H1 (cell line): ENCODE measurements at regions not wholly inside any gene's neighbourhood (a gene's known extent, or its start where the extent isn't known, plus 50 kb on each side); places are given as distances from the start of the nearest gene placed in this dataset.

ENCODE experiments used
- TF ChIP-seq, protein P1 (sequence below): IDR thresholded peaks from 2 replicates; pipeline ENCODE4 v1.6.1; 2012; ENCODE audit warnings: low read length, inconsistent platforms

- TF ChIP-seq, protein P1, sequence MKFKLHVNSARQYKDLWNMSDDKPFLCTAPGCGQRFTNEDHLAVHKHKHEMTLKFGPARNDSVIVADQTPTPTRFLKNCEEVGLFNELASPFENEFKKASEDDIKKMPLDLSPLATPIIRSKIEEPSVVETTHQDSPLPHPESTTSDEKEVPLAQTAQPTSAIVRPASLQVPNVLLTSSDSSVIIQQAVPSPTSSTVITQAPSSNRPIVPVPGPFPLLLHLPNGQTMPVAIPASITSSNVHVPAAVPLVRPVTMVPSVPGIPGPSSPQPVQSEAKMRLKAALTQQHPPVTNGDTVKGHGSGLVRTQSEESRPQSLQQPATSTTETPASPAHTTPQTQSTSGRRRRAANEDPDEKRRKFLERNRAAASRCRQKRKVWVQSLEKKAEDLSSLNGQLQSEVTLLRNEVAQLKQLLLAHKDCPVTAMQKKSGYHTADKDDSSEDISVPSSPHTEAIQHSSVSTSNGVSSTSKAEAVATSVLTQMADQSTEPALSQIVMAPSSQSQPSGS = no peak
Observed at GRCh38 chr4:153084224-153084979, 119.8 kb upstream of the TRIM2 start (continued).
